ENCODE measurements at regions not wholly inside any gene's neighbourhood (a gene's known extent, or its start where the extent isn't known, plus 50 kb on each side); places are given as distances from the start of the nearest gene placed in this dataset.

GRCh38 chr6:114906096-114906495 lies 563.3 kb upstream of the HS3ST5 start:
- TF ChIP-seq IKZF1 (IDR thresholded peaks at IDR 0.05) = no peak
- Histone ChIP-seq H3K4me3 (replicated peaks in 1 of 3; ENCODE audit: insufficient read depth in 1 of 3, low read depth in 2 of 3, low read length in 3 of 3) (no peak overlapping the region), H3K9me3 (ENCODE audit: low read length) (peaks cover 12% of the 10 kb centered on the region; the same call in 1 of the 2 replicates), H3K27me3 (ENCODE audit: control insufficient read depth in 1 of 2, insufficient read depth in 2 of 2, low read length in 2 of 2) (no peaks in the 10 kb centered on the region), H3K27ac (ENCODE audit: extremely low read length, insufficient read depth, low read length) (no peak overlapping the region), H4K20me1 (ENCODE audit: insufficient read depth, low read length) (no peaks in the 10 kb centered on the region), H3K4me1 (ENCODE audit: insufficient read depth, low read length) (no peaks in the 10 kb centered on the region), H2AFZ (ENCODE audit: low read length) (no peak overlapping the region), H3K36me3 (replicated peaks in 1 of 2; ENCODE audit: control insufficient read depth in 1 of 2, insufficient read depth in 2 of 2, low read length in 2 of 2) (no peaks in the 10 kb centered on the region), H3K9ac (ENCODE audit: insufficient read depth, low read depth, low read length) (no peak overlapping the region), H3K4me2 (ENCODE audit: low read depth, low read length) (no peak overlapping the region), H3K79me2 (ENCODE audit: insufficient read depth, low read length) (no peaks in the 10 kb centered on the region)
- WGBS (ENCODE audit: low lambda C conversion rate) = 0% methylated on average over 2 of the region's 2 CpGs
- ChIA-PET CTCF (ENCODE audit: low intra/inter-chr PET ratio, low total read pairs) (no interaction called here), POLR2A (no interaction called here)
- in situ Hi-C loops (cut with HindIII; ENCODE audit: extremely low pct_ligation_motif_present, low pct_unique_long_range_greater_than_20kb) (no loop called here), intact Hi-C loops (cut with micrococcal nuclease; ENCODE audit: unreplicated experiment) (no loop called here)
- no peak for FAIRE-seq
- no peak for ATAC-seq
- DNase-seq (ENCODE audit: low spot score) = no peak
- BruUV-seq (replicated peaks) = no TSS peak

GRCh38 chr6:114897536-114897935 lies 554.7 kb upstream of the HS3ST5 start:
- no peak for TF ChIP-seq POLR2AphosphoS2 (IDR thresholded peaks at IDR 0.05; ENCODE audit: low read depth, low read length)
- TF ChIP-seq MAFK (conservative IDR thresholded peaks at IDR 0.05 in 1 of 2, IDR thresholded peaks at IDR 0.05 in 1 of 2; ENCODE audit: low read length in 2 of 2) = peak; percentile 17 to 44; a peak in 3 of 4 replicates
- no peak for TF ChIP-seq ZNF224 (CRISPR knock-in tag; IDR thresholded peaks at IDR 0.05)
- TF ChIP-seq TBX2 (CRISPR knock-in tag; IDR thresholded peaks at IDR 0.05; ENCODE audit: borderline replicate concordance) = no peak
- no peak for TF ChIP-seq CEBPG (CRISPR knock-in tag; IDR thresholded peaks at IDR 0.05)
- TF ChIP-seq TIGD3 (CRISPR knock-in tag; IDR thresholded peaks at IDR 0.05; ENCODE audit: borderline replicate concordance) = no peak
- no peak for TF ChIP-seq ZNF263 (CRISPR knock-in tag; IDR thresholded peaks at IDR 0.05)
- no peak for TF ChIP-seq GLMP (CRISPR knock-in tag; IDR thresholded peaks at IDR 0.05; ENCODE audit: borderline replicate concordance)
- TF ChIP-seq HNRNPH1 (optimal IDR thresholded peaks at IDR 0.05; ENCODE audit: low read depth, low read length) = no peak
- TF ChIP-seq ZNF136 (CRISPR knock-in tag; IDR thresholded peaks at IDR 0.05; ENCODE audit: low read depth) = no peak
- TF ChIP-seq MAFF (IDR thresholded peaks at IDR 0.05; ENCODE audit: low read depth, low read length) = peak; percentile 18; the same call in 1 of the 2 replicates
- TF ChIP-seq ZNF879 (CRISPR knock-in tag; IDR thresholded peaks at IDR 0.05) = no peak
- peaks cover 46% of the 10 kb centered on the region for H3K9me3 ChIP-seq (ENCODE audit: low read length)
- H3K36me3 ChIP-seq (replicated peaks in 1 of 2; ENCODE audit: control insufficient read depth in 1 of 2, insufficient read depth in 2 of 2, low read length in 2 of 2) = no peaks in the 10 kb centered on the region
- DNase-seq (ENCODE audit: low spot score) (no peak), ATAC-seq (no peak), FAIRE-seq (no peak)
- in situ Hi-C loops (cut with HindIII; ENCODE audit: extremely low pct_ligation_motif_present, low pct_unique_long_range_greater_than_20kb) = no loop called here
- no peaks in the 10 kb centered on the region for H4K20me1 ChIP-seq (ENCODE audit: insufficient read depth, low read length)
- ChIA-PET CTCF (ENCODE audit: low intra/inter-chr PET ratio, low total read pairs) (no interaction called here), POLR2A (no interaction called here)
- no peak overlapping the region for H3K4me3 ChIP-seq (replicated peaks in 1 of 3; ENCODE audit: insufficient read depth in 1 of 3, low read depth in 2 of 3, low read length in 3 of 3)
- intact Hi-C loops (cut with micrococcal nuclease; ENCODE audit: unreplicated experiment) = no loop called here
- no peak overlapping the region for H3K9ac ChIP-seq (ENCODE audit: insufficient read depth, low read depth, low read length)
- H3K27me3 ChIP-seq (ENCODE audit: control insufficient read depth in 1 of 2, insufficient read depth in 2 of 2, low read length in 2 of 2) = no peaks in the 10 kb centered on the region
- no TSS peak for BruUV-seq (replicated peaks)
- H3K4me1 ChIP-seq (ENCODE audit: insufficient read depth, low read length) = no peaks in the 10 kb centered on the region
- no peak overlapping the region for H3K27ac ChIP-seq (ENCODE audit: extremely low read length, insufficient read depth, low read length)
- H2AFZ ChIP-seq (ENCODE audit: low read length) = no peak overlapping the region
- no peaks in the 10 kb centered on the region for H3K79me2 ChIP-seq (ENCODE audit: insufficient read depth, low read length)
- no peak overlapping the region for H3K4me2 ChIP-seq (ENCODE audit: low read depth, low read length)

Measured in HepG2 (cell line).